PC-9 (cell line): ENCODE measurements at regions not wholly inside any gene's neighbourhood (a gene's known extent, or its start where the extent isn't known, plus 50 kb on each side); places are given as distances from the start of the nearest gene placed in this dataset.

Experiments used
- BruUV-seq: library from RNA; stranded (reverse); fragments of 400-500 nt; replicated peaks from 2 replicates; lab custom pipeline; 2021; lab: Mats Ljungman, UMichigan
- CTCF ChIA-PET: fragments of 300-600 bp; sonication (Branson Sonifier 250); formaldehyde crosslinking; loops from one replicate; lab custom pipeline; 2022; ENCODE audit warnings: antibody characterized with exemption; lab: Charles Lee
- POLR2A ChIA-PET: fragments of 300-600 bp; sonication (Branson Sonifier 250); formaldehyde crosslinking; loops from one replicate; lab custom pipeline; 2022; ENCODE audit warnings: antibody characterized with exemption; ENCODE audit not compliant: unreplicated experiment; lab: Charles Lee
- DNase-seq, 2 experiments: peaks; one replicate each; pipeline versions ENCODE4 v3.0.0 to v3.0.0-alpha.2; 2015 to 2022; ENCODE audit warnings: mixed read lengths in 1 of 2
- H2AFZ ChIP-seq: fragments of 200-600 bp; sonication (generic); 2 replicates; pipeline ENCODE4 v1.8.1; 2017; ENCODE audit warnings: antibody characterized with exemption
- H3F3A ChIP-seq: fragments of 200-600 bp; sonication (generic); 2 replicates; pipeline ENCODE4 v1.8.1; 2017; ENCODE audit warnings: antibody characterized with exemption, mild to moderate bottlenecking, low read depth; ENCODE audit not compliant: insufficient read depth
- H3K27ac ChIP-seq: fragments of 200-600 bp; sonication (generic); 2 replicates; pipeline ENCODE4 v1.6.1; 2016; ENCODE audit warnings: mixed run types
- H3K27me3 ChIP-seq: fragments of 200-600 bp; sonication (generic); 2 replicates; pipeline ENCODE4 v1.6.1; 2016; ENCODE audit warnings: low read depth, mixed run types; ENCODE audit not compliant: insufficient read depth
- H3K36me3 ChIP-seq: fragments of 200-600 bp; sonication (generic); 2 replicates; pipeline ENCODE4 v1.6.1; 2016; ENCODE audit warnings: low read depth, mixed run types
- H3K4me1 ChIP-seq: fragments of 200-600 bp; sonication (generic); replicated peaks from 2 replicates; pipeline ENCODE4 v1.6.1; 2016; ENCODE audit warnings: mixed run types; ENCODE audit not compliant: insufficient read depth
- H3K4me2 ChIP-seq: fragments of 200-600 bp; sonication (generic); 2 replicates; pipeline ENCODE4 v1.6.1; 2017; ENCODE audit warnings: mixed run types
- H3K4me3 ChIP-seq: fragments of 200-600 bp; sonication (generic); 2 replicates; pipeline ENCODE4 v1.6.1; 2016; ENCODE audit warnings: mixed run types
- H3K79me2 ChIP-seq: fragments of 200-600 bp; sonication (generic); 2 replicates; pipeline ENCODE4 v1.6.1; 2017; ENCODE audit warnings: low read depth, mixed run types
- H3K9me2 ChIP-seq: fragments of 200-600 bp; sonication (generic); 2 replicates; pipeline ENCODE4 v1.8.1; 2017; ENCODE audit warnings: mild to moderate bottlenecking; ENCODE audit not compliant: insufficient read depth
- H3K9me3 ChIP-seq: fragments of 200-600 bp; sonication (generic); 2 replicates; pipeline ENCODE4 v1.8.1; 2016; ENCODE audit warnings: low read depth; ENCODE audit not compliant: insufficient read depth
- H4K20me1 ChIP-seq: fragments of 200-600 bp; sonication (generic); 2 replicates; pipeline ENCODE4 v1.8.1; 2017; ENCODE audit not compliant: insufficient read depth
- EZH2 ChIP-seq: fragments of 200-600 bp; sonication (generic); IDR thresholded peaks from 2 replicates; pipeline ENCODE4 v1.8.0; 2017; ENCODE audit warnings: antibody characterized with exemption, low read depth
- intact Hi-C: fragments of 100-400 bp; cut with micrococcal nuclease; formaldehyde crosslinking; loops from one replicate; pipeline ENCODE4 v1.10.0; 2022; ENCODE audit not compliant: unreplicated experiment
- TF ChIP-seq, protein P1 (sequence below): fragments of 200-600 bp; sonication (generic); conservative IDR thresholded peaks from 2 replicates; pipeline ENCODE4 v1.6.1; 2017; ENCODE audit warnings: mixed run types, antibody characterized with exemption, mild to moderate bottlenecking, moderate library complexity

DNA sequence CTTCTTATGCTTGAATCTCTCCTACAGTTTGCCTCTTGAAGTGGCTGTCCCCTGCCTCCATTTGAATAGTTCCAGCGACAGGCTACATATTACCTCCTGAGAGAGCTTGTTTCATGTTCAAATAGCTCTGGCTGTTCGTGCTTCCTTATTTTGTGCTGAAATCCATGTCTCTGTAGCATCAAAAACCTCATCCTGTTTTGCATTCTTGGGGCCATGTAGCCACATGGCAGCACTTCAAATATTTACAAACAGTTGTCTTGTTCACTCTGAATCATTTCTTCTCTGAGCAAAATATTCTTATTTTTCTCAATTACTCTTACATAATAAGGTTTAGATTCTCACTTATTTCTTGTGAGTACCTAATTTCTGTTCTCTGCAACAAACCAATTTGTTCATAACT lies 1243.1 kb upstream of the NXPH2 start:
- CTCF ChIA-PET = no interaction called here

DNA sequence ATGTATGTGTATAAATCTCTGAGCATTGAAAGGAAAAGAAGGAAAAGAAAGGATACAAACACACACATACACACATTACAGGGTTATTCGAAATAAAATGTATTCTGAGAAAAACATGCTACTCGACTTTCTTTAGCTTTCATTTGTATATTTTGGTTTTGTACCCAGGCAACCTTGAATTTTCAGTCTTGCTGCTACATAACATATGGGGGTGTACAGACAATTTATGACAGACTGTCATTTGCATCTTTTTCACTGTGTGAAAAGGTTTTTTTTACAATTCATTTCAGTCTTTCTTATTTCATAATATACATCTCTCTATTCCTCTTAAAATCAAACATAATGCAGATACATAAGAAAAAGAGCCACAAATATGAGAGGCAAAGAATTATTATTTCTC lies 1238.4 kb upstream of the NXPH2 start:
- POLR2A ChIA-PET = no interaction called here
- H3K9me2 ChIP-seq = no peaks in the 10 kb centered on the region
- CTCF ChIA-PET = no interaction called here

More for the DNA sequence above, 1243.1 kb upstream of the NXPH2 start:
- no peak overlapping the region for H3K4me2 ChIP-seq
- TF ChIP-seq EZH2 = no peak
- TF ChIP-seq, protein P1, sequence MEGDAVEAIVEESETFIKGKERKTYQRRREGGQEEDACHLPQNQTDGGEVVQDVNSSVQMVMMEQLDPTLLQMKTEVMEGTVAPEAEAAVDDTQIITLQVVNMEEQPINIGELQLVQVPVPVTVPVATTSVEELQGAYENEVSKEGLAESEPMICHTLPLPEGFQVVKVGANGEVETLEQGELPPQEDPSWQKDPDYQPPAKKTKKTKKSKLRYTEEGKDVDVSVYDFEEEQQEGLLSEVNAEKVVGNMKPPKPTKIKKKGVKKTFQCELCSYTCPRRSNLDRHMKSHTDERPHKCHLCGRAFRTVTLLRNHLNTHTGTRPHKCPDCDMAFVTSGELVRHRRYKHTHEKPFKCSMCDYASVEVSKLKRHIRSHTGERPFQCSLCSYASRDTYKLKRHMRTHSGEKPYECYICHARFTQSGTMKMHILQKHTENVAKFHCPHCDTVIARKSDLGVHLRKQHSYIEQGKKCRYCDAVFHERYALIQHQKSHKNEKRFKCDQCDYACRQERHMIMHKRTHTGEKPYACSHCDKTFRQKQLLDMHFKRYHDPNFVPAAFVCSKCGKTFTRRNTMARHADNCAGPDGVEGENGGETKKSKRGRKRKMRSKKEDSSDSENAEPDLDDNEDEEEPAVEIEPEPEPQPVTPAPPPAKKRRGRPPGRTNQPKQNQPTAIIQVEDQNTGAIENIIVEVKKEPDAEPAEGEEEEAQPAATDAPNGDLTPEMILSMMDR = no peak
- no peaks in the 10 kb centered on the region for H3F3A ChIP-seq
- intact Hi-C loops = no loop called here
- no TSS peak for BruUV-seq
- H3K9me2 ChIP-seq = no peaks in the 10 kb centered on the region
- no peak overlapping the region for H3K27ac ChIP-seq
- H3K9me3 ChIP-seq = no peaks in the 10 kb centered on the region
- POLR2A ChIA-PET = no interaction called here
- no peak overlapping the region for H3K4me3 ChIP-seq
- no peak for DNase-seq
- H4K20me1 ChIP-seq = no peaks in the 10 kb centered on the region
- H3K79me2 ChIP-seq = no peaks in the 10 kb centered on the region
- H2AFZ ChIP-seq = 0 out of 2 replicates have a peak overlapping the region, but pooled peaks have one; percentile 22
- H3K4me1 ChIP-seq = no peaks in the 10 kb centered on the region
- no peaks in the 10 kb centered on the region for H3K27me3 ChIP-seq
- H3K36me3 ChIP-seq = no peaks in the 10 kb centered on the region

DNA sequence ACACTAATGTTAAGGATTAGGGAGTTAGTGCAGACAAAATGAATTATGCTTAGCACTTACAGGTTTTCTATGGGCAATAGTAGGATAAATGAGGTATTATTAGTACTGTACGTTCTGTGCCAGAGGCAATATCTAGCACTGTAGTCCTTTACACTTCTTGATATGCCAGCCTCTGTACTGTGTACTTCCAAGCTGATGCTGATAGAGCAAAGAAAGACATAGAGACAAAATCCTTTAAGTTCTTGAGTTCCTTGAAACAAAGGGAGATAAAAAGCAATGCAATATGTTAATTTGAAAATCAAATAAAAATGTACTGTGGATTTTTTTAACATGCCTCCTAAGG lies 1234.0 kb upstream of the NXPH2 start:
- Histone ChIP-seq H3K9me3 (no peaks in the 10 kb centered on the region; the same call in 1 of the 2 replicates), H2AFZ (no peak overlapping the region), H3K36me3 (no peaks in the 10 kb centered on the region), H3K27ac (no peak overlapping the region), H4K20me1 (no peaks in the 10 kb centered on the region), H3K27me3 (no peaks in the 10 kb centered on the region), H3K79me2 (no peaks in the 10 kb centered on the region), H3K4me2 (no peak overlapping the region), H3F3A (no peaks in the 10 kb centered on the region), H3K4me1 (no peaks in the 10 kb centered on the region), H3K9me2 (no peaks in the 10 kb centered on the region), H3K4me3 (no peak overlapping the region)
- TF ChIP-seq EZH2 = no peak
- TF ChIP-seq, protein P1 = no peak
- POLR2A ChIA-PET = no interaction called here
- intact Hi-C loops = no loop called here
- CTCF ChIA-PET = no interaction called here
- BruUV-seq = no TSS peak
- DNase-seq = no peak

More for the DNA sequence above, 1238.4 kb upstream of the NXPH2 start:
- Histone ChIP-seq H3K4me1 (no peaks in the 10 kb centered on the region), H3F3A (no peaks in the 10 kb centered on the region), H3K4me3 (no peak overlapping the region), H3K36me3 (no peaks in the 10 kb centered on the region), H3K27me3 (no peaks in the 10 kb centered on the region), H3K9me3 (no peaks in the 10 kb centered on the region; the same call in 1 of the 2 replicates), H3K79me2 (no peaks in the 10 kb centered on the region), H4K20me1 (no peaks in the 10 kb centered on the region), H3K27ac (no peak overlapping the region), H3K4me2 (no peak overlapping the region), H2AFZ (no peak overlapping the region)
- TF ChIP-seq, protein P1 = no peak
- no peak for TF ChIP-seq EZH2
- no peak for DNase-seq
- BruUV-seq = no TSS peak
- intact Hi-C loops = loop anchor here (2.0 kb wide), 1 partner anchor 38 kb away; no protein-coding TSS in a partner anchor
